Duodenal mucosa (tissue), 2 donors: ENCODE measurements at regions not wholly inside any gene's neighbourhood (a gene's known extent, or its start where the extent isn't known, plus 50 kb on each side); places are given as distances from the start of the nearest gene placed in this dataset.

ENCODE experiments used
- H3K27ac ChIP-seq: one replicate; pipeline ENCODE4 v1.7.0; 2013; ENCODE audit warnings: low read depth, low read length
- H3K27me3 ChIP-seq, 2 donors: one replicate each; pipeline ENCODE4 v1.7.0; 2013; ENCODE audit warnings: low read length in 2 of 2, control low read depth in 1 of 2; ENCODE audit not compliant: insufficient read depth in 2 of 2, control insufficient read depth in 1 of 2
- H3K36me3 ChIP-seq, 2 donors: one replicate each; pipeline ENCODE4 v1.7.0; 2013; ENCODE audit warnings: low read length in 2 of 2, control low read depth in 1 of 2; ENCODE audit not compliant: insufficient read depth in 2 of 2, control insufficient read depth in 1 of 2
- H3K4me1 ChIP-seq, 2 donors: one replicate each; pipeline ENCODE4 v1.7.0; 2013; ENCODE audit warnings: low read length in 2 of 2, control low read depth in 1 of 2; ENCODE audit not compliant: insufficient read depth in 2 of 2, control insufficient read depth in 1 of 2
- H3K4me3 ChIP-seq, 2 donors: one replicate each; pipeline ENCODE4 v1.7.0; 2013; ENCODE audit warnings: low read length in 2 of 2, low read depth in 1 of 2
- H3K9ac ChIP-seq, 2 donors: one replicate each; pipeline ENCODE4 v1.7.0; 2013; ENCODE audit warnings: low read length in 2 of 2, low read depth in 1 of 2
- H3K9me3 ChIP-seq, 2 donors: one replicate each; pipeline ENCODE4 v1.7.0; 2013; ENCODE audit warnings: low read length in 2 of 2, control low read depth in 1 of 2; ENCODE audit not compliant: control insufficient read depth in 1 of 2

GRCh38 chr11:28849053-28849452 is 740.9 kb downstream of the METTL15 start:
- no peaks in the 10 kb centered on the region for H3K36me3 ChIP-seq
- H3K27ac ChIP-seq = no peak overlapping the region
- H3K4me1 ChIP-seq = no peaks in the 10 kb centered on the region
- no peaks in the 10 kb centered on the region for H3K27me3 ChIP-seq
- H3K4me3 ChIP-seq = no peak overlapping the region
- H3K9me3 ChIP-seq = peaks cover 0 to 3% of the 10 kb centered on the region in 2 donors
- no peak overlapping the region for H3K9ac ChIP-seq

DNA sequence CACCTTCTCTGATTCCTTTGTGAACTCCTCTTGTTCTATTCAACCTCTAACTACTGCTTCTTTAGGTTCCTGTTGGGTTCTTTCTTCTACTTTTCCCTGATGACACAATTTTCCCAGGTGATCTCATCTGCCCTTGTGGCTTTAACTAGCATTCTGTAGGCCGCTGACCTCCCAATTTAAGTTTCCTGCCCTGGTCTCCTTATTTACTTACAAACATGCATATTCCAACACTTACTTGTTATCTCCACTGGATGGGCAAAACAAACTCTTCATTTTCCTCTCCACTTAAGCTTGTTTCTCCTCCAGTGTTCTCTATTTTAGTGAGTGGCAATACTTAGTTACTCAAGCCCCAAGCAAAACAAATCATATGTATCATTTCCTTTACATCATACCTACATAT is 734.5 kb downstream of the METTL15 start:
- Histone ChIP-seq H3K36me3 (no peaks in the 10 kb centered on the region), H3K27ac (no peak overlapping the region), H3K4me3 (no peak overlapping the region), H3K4me1 (no peaks in the 10 kb centered on the region), H3K9me3 (no peaks in the 10 kb centered on the region), H3K27me3 (no peaks in the 10 kb centered on the region), H3K9ac (no peak overlapping the region)

DNA sequence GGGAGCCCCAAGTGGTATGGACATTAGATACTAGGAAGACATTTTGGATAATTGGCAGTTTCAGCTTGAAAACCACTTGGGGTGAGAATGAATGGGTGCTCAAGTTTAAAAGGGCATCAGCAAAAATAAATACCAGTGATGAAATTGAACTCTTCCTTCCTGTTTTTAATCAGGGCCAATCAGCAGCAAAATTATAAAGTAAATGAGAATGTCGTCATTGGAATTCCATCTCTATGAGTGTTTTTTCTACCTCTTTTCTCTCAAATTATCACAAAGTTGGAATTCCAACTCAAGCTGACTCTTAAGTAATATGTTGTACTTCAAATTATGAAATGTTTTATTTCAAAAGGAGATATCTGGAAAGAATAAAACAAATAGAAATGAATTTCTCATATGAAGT is 730.6 kb downstream of the METTL15 start:
- H3K9me3 ChIP-seq = no peaks in the 10 kb centered on the region
- no peak overlapping the region for H3K27ac ChIP-seq
- no peaks in the 10 kb centered on the region for H3K4me1 ChIP-seq
- no peaks in the 10 kb centered on the region for H3K36me3 ChIP-seq
- H3K27me3 ChIP-seq = no peaks in the 10 kb centered on the region
- no peak overlapping the region for H3K9ac ChIP-seq
- H3K4me3 ChIP-seq = no peak overlapping the region

- Histone ChIP-seq H3K27me3 (no peaks in the 10 kb centered on the region), H3K9me3 (no peaks in the 10 kb centered on the region), H3K36me3 (no peaks in the 10 kb centered on the region), H3K9ac (no peak overlapping the region), H3K27ac (no peak overlapping the region), H3K4me1 (no peaks in the 10 kb centered on the region), H3K4me3 (no peak overlapping the region)
These were observed 729.4 kb downstream of the METTL15 start for GRCh38 chr11:28837599-28837998.

DNA sequence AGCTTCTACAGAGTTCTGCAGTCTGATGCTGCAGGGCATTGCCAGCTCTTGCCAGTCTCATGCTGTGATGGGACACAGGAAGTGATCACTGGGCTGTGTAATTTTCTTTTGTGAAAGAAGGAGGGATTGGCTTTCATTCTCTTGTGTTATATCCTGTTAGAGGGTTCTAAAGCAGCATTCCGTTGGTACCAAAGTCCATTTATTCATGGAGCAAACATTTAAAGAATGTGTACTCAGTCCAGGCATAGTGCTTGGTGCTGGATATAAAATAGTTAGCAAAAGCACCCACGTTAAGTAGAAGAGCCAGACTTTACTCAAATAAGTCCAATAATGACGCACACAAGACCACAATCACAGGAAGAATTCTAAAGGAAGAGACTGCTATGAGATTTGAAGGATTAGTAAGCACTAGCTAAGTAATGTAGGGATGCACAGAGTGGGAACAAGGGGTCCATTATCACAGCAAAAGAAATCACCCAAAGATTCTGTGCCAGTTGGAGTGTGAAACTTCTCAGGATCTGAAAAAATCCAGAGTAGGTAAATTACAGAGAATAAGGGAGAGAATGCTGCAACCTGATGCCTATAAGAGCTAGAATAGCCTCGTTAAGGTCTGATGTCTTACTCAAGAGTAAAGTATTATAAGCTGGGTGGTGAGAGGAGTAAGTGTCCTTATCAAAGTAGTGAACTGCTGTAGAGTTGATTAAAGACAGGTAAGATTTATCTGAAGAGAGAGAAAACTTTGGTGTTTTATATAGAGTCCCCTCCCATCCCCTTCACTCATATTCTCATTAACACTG is 728.3 kb downstream of the METTL15 start:
- no peaks in the 10 kb centered on the region for H3K27me3 ChIP-seq
- H3K4me1 ChIP-seq = no peaks in the 10 kb centered on the region
- H3K4me3 ChIP-seq = no peak overlapping the region
- no peaks in the 10 kb centered on the region for H3K36me3 ChIP-seq
- H3K27ac ChIP-seq = no peak overlapping the region
- H3K9me3 ChIP-seq = no peaks in the 10 kb centered on the region
- H3K9ac ChIP-seq = no peak overlapping the region

- H3K36me3 ChIP-seq = no peaks in the 10 kb centered on the region
- H3K4me1 ChIP-seq = no peaks in the 10 kb centered on the region
- H3K4me3 ChIP-seq = no peak overlapping the region
- no peaks in the 10 kb centered on the region for H3K27me3 ChIP-seq
- no peak overlapping the region for H3K27ac ChIP-seq
- H3K9ac ChIP-seq = no peak overlapping the region
- no peaks in the 10 kb centered on the region for H3K9me3 ChIP-seq
These were observed 727.6 kb downstream of the METTL15 start for GRCh38 chr11:28835790-28836189.

- H3K27me3 ChIP-seq = no peaks in the 10 kb centered on the region
- H3K4me3 ChIP-seq = no peak overlapping the region
- no peaks in the 10 kb centered on the region for H3K9me3 ChIP-seq
- no peaks in the 10 kb centered on the region for H3K4me1 ChIP-seq
- no peak overlapping the region for H3K9ac ChIP-seq
- H3K36me3 ChIP-seq = no peaks in the 10 kb centered on the region
- H3K27ac ChIP-seq = no peak overlapping the region
These were observed 727.1 kb downstream of the METTL15 start for GRCh38 chr11:28835317-28835716.

- Histone ChIP-seq H3K4me3 (no peak overlapping the region), H3K9me3 (no peaks in the 10 kb centered on the region), H3K9ac (no peak overlapping the region), H3K27me3 (no peaks in the 10 kb centered on the region), H3K27ac (no peak overlapping the region), H3K36me3 (no peaks in the 10 kb centered on the region), H3K4me1 (no peaks in the 10 kb centered on the region)
These were observed 726.7 kb downstream of the METTL15 start for GRCh38 chr11:28834877-28835276.

GRCh38 chr11:28833670-28834069 is 725.5 kb downstream of the METTL15 start:
- Histone ChIP-seq H3K9ac (no peak overlapping the region), H3K36me3 (no peaks in the 10 kb centered on the region), H3K27me3 (no peaks in the 10 kb centered on the region), H3K9me3 (no peaks in the 10 kb centered on the region), H3K27ac (no peak overlapping the region), H3K4me1 (no peaks in the 10 kb centered on the region), H3K4me3 (no peak overlapping the region)

DNA sequence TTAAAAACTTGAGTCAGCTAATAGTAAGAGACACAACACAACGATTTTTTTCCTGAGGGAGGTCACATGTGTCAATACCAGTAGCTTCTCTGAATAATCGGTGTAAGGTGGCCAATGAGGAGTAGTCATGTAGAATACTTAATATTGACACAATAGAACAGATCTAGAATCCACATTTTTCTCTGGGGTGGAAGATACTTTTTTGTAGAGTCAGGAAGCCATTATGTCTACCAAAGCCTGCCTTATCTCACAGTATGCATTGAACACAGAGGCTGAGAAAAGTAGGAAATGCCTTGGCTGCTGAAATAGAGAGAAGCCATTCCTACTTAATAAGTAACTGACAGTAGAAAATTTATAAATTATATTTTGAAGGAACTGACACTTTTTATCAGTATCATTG is 725.0 kb downstream of the METTL15 start:
- Histone ChIP-seq H3K36me3 (no peaks in the 10 kb centered on the region), H3K9me3 (no peaks in the 10 kb centered on the region), H3K4me1 (no peaks in the 10 kb centered on the region), H3K4me3 (no peak overlapping the region), H3K27ac (no peak overlapping the region), H3K9ac (no peak overlapping the region), H3K27me3 (no peaks in the 10 kb centered on the region)
